GM12878 (cell line): ENCODE measurements at regions not wholly inside any gene's neighbourhood (a gene's known extent, or its start where the extent isn't known, plus 50 kb on each side); places are given as distances from the start of the nearest gene placed in this dataset.

Source experiments
- ATAC-seq: fragments of 200-7000 bp; cut with Tn5 transposase; 3 replicates; pipeline ENCODE4 v1.9.1; 2020; ENCODE audit warnings: mild to moderate bottlenecking, moderate library complexity
- BruUV-seq: library from RNA; stranded (reverse); fragments of 400-500 nt; replicated peaks from 2 replicates; lab custom pipeline; 2021; lab: Mats Ljungman, UMichigan
- CTCF ChIA-PET: fragments of 300-600 bp; sonication (Branson Sonifier 250); formaldehyde crosslinking; extraction: SDS; loops from one replicate; lab custom pipeline; 2021; ENCODE audit warnings: inconsistent platforms; lab: Yijun Ruan, JAX
- POLR2A ChIA-PET: fragments of 350-600 bp; formaldehyde crosslinking; extraction: SDS; loops from one replicate; lab custom pipeline; 2021; ENCODE audit warnings: inconsistent platforms; lab: Charles Lee
- RAD21 ChIA-PET: fragments of 300-600 bp; sonication (Branson Sonifier 250); formaldehyde crosslinking; loops from one replicate; lab custom pipeline; 2023; ENCODE audit warnings: antibody characterized with exemption; ENCODE audit not compliant: unreplicated experiment; lab: Charles Lee
- SMC1A ChIA-PET: fragments of 300-600 bp; sonication (Branson Sonifier 250); formaldehyde crosslinking; loops from one replicate; lab custom pipeline; 2023; ENCODE audit not compliant: unreplicated experiment, uncharacterized antibody; lab: Charles Lee
- DNase-seq: peaks from one replicate; pipeline ENCODE4 v3.0.0-alpha.2; 2011; ENCODE audit warnings: low read depth, low spot score
- FAIRE-seq: peaks from 3 replicates; lab custom pipeline; 2011; peaks lifted over from hg19 to GRCh38; lab: Jason Lieb, UNC
- H2AFZ ChIP-seq: 2 replicates; pipeline ENCODE4 v1.6.0; 2011; ENCODE audit warnings: low read depth, low read length, control low read depth; ENCODE audit not compliant: control insufficient read depth
- H3K27ac ChIP-seq: 2 replicates; pipeline ENCODE4 v1.5.1; 2011; ENCODE audit warnings: control low read depth; ENCODE audit not compliant: control insufficient read depth, insufficient read depth
- H3K27me3 ChIP-seq, 2 experiments: replicated peaks in 1 of 2; 2 replicates each; pipeline versions ENCODE4 v1.6.0 to v1.6.1; 2011; ENCODE audit warnings: low read length in 1 of 2; ENCODE audit not compliant: control insufficient read depth in 2 of 2, insufficient read depth in 2 of 2
- H3K36me3 ChIP-seq, 2 experiments: 2 replicates each; pipeline ENCODE4 v1.5.1; 2011; ENCODE audit warnings: low read length in 1 of 2; ENCODE audit not compliant: control insufficient read depth in 2 of 2, insufficient read depth in 2 of 2
- H3K4me1 ChIP-seq: 2 replicates; pipeline ENCODE4 v1.6.1; 2011; ENCODE audit warnings: mild to moderate bottlenecking, low read length, moderate library complexity, mixed read lengths; ENCODE audit not compliant: control insufficient read depth, insufficient read depth
- H3K4me2 ChIP-seq: 2 replicates; pipeline ENCODE4 v1.6.0; 2011; ENCODE audit warnings: control low read depth; ENCODE audit not compliant: control insufficient read depth, insufficient read depth
- H3K4me3 ChIP-seq: fragments of 200-600 bp; sonication (generic); 2 replicates; pipeline ENCODE4 v1.5.1; 2016
- H3K79me2 ChIP-seq: 2 replicates; pipeline ENCODE4 v1.6.0; 2011; ENCODE audit warnings: low read length; ENCODE audit not compliant: control insufficient read depth, insufficient read depth
- H3K9ac ChIP-seq: 2 replicates; pipeline ENCODE4 v1.8.0; 2011; ENCODE audit warnings: low read length, control low read depth, mixed read lengths; ENCODE audit not compliant: control insufficient read depth, insufficient read depth
- H3K9me3 ChIP-seq: replicated peaks from 3 replicates; pipeline ENCODE4 v1.5.1; 2011; ENCODE audit warnings: mild to moderate bottlenecking, low read length; ENCODE audit not compliant: control insufficient read depth, insufficient read depth
- H4K20me1 ChIP-seq: 2 replicates; pipeline ENCODE4 v1.6.0; 2011; ENCODE audit not compliant: control insufficient read depth, insufficient read depth
- BCLAF1 ChIP-seq: fragments of 450-650 bp; IDR thresholded peaks from 2 replicates; pipeline ENCODE4 v1.6.1; 2017; ENCODE audit warnings: antibody characterized with exemption, mild to moderate bottlenecking, moderate library complexity
- JUNB ChIP-seq: IDR thresholded peaks from 2 replicates; pipeline ENCODE4 v1.6.1; 2016; ENCODE audit warnings: antibody characterized with exemption, mild to moderate bottlenecking
- NR2C1 ChIP-seq: fragments of 450-650 bp; IDR thresholded peaks from 2 replicates; pipeline ENCODE4 v1.6.1; 2017; ENCODE audit warnings: antibody characterized with exemption, mild to moderate bottlenecking, moderate library complexity
- PRDM15 ChIP-seq: fragments of 450-650 bp; formaldehyde crosslinking; IDR thresholded peaks from 2 replicates; pipeline ENCODE4 v1.4.0; 2020; ENCODE audit warnings: mild to moderate bottlenecking, moderate library complexity
- SIN3A ChIP-seq: IDR thresholded peaks from 2 replicates; pipeline ENCODE4 v1.6.1; 2012; ENCODE audit warnings: low read depth, low read length, improper control_type of control experiment
- ZNF622 ChIP-seq: fragments of 450-650 bp; IDR thresholded peaks from 2 replicates; pipeline ENCODE4 v1.6.1; 2017; ENCODE audit warnings: mild to moderate bottlenecking, inconsistent platforms
- WGBS: methylation state at CpG from one replicate; pipeline ENCODE4 v1.1.6; 2016; ENCODE audit warnings: low lambda C conversion rate; ENCODE audit not compliant: insufficient replicate concordance, insufficient coverage; ENCODE audit errors: missing lambda C conversion rate; 5-methylcytosine and 5-hydroxymethylcytosine counted together
- in situ Hi-C: fragments of 300-500 bp; cut with MboI; formaldehyde crosslinking; loops from 9 replicates; pipeline ENCODE4 v1.14.3; 2018; ENCODE audit warnings: mixed read lengths
- intact Hi-C: fragments of 100-400 bp; cut with micrococcal nuclease; formaldehyde crosslinking; loops from one replicate; pipeline ENCODE4 v1.14.2; 2022; ENCODE audit not compliant: unreplicated experiment

- H2AFZ ChIP-seq: no peak overlapping the region
- FAIRE-seq (no peak), ATAC-seq (no peak), DNase-seq (no peak)
- no peaks in the 10 kb centered on the region for H3K27me3 ChIP-seq
- CTCF ChIA-PET: no interaction called here
- H3K27ac ChIP-seq: no peak overlapping the region
- no TSS peak for BruUV-seq
- H3K9me3 ChIP-seq: no peaks in the 10 kb centered on the region
- 8% methylated on average over 4 of the region's 4 CpGs for WGBS
- no peaks in the 10 kb centered on the region for H3K4me1 ChIP-seq
- TF ChIP-seq JUNB (no peak), NR2C1 (no peak), BCLAF1 (no peak), SIN3A (no peak), PRDM15 (CRISPR knock-in tag) (no peak), ZNF622 (no peak)
- no peak overlapping the region for H3K9ac ChIP-seq
- in situ Hi-C loops: no loop called here
- SMC1A ChIA-PET: no interaction called here
- intact Hi-C loops: no loop called here
- H3K4me3 ChIP-seq: no peak overlapping the region
- no peaks in the 10 kb centered on the region for H3K36me3 ChIP-seq
- H3K79me2 ChIP-seq: no peaks in the 10 kb centered on the region
- H3K4me2 ChIP-seq: no peak overlapping the region
- POLR2A ChIA-PET: no interaction called here
- RAD21 ChIA-PET: no interaction called here
- no peaks in the 10 kb centered on the region for H4K20me1 ChIP-seq
Measured at GRCh38 chr18:75697493-75697892, 270.0 kb upstream of the SMIM21 start.
